Cardiac muscle cell (in vitro differentiated cells and primary cell): ENCODE measurements at regions not wholly inside any gene's neighbourhood (a gene's known extent, or its start where the extent isn't known, plus 50 kb on each side); places are given as distances from the start of the nearest gene placed in this dataset.
A peak's percentile ranks its signal among the peaks of the same experiment; 100 is the strongest.

Experiments used
- DNase-seq, 2 donors: peaks; one replicate each; pipeline versions ENCODE4 v3.0.0 to v3.0.0-alpha.2; 2010 to 2017; ENCODE audit warnings: low read depth in 1 of 2, low spot score in 1 of 2
- H3K27ac ChIP-seq: fragments of 200-600 bp; sonication (generic); 2 replicates; pipeline ENCODE4 v1.5.1; 2016
- H3K27me3 ChIP-seq: fragments of 200-600 bp; sonication (generic); 2 replicates; pipeline ENCODE4 v1.6.0; 2016; ENCODE audit warnings: control low read depth
- H3K36me3 ChIP-seq: fragments of 200-600 bp; sonication (generic); 2 replicates; pipeline ENCODE4 v1.5.1; 2016; ENCODE audit warnings: control low read depth
- H3K4me1 ChIP-seq: fragments of 200-600 bp; sonication (generic); 2 replicates; pipeline ENCODE4 v1.8.1; 2017; ENCODE audit warnings: low read depth, mild to moderate bottlenecking, mixed run types
- H3K4me3 ChIP-seq: fragments of 200-600 bp; sonication (generic); 2 replicates; pipeline ENCODE4 v1.5.1; 2016; ENCODE audit warnings: mild to moderate bottlenecking
- H3K9me3 ChIP-seq: fragments of 200-600 bp; sonication (generic); 2 replicates; pipeline ENCODE4 v1.5.1; 2017; ENCODE audit warnings: low read depth, mild to moderate bottlenecking, control low read depth
- CTCF ChIP-seq: IDR thresholded peaks from 2 replicates; pipeline ENCODE4 v1.5.1; 2012; ENCODE audit warnings: low read depth, mild to moderate bottlenecking, low read length

- no peaks in the 10 kb centered on the region for H3K36me3 ChIP-seq
- H3K4me1 ChIP-seq = no peaks in the 10 kb centered on the region
- no peak for TF ChIP-seq CTCF
- H3K27ac ChIP-seq = no peak overlapping the region
- H3K27me3 ChIP-seq = no peaks in the 10 kb centered on the region
- no peak for DNase-seq
- no peak overlapping the region for H3K4me3 ChIP-seq
- no peaks in the 10 kb centered on the region for H3K9me3 ChIP-seq
These were observed 318.7 kb upstream of the KLF12 start for GRCh38 chr13:74452881-74453280.

DNA sequence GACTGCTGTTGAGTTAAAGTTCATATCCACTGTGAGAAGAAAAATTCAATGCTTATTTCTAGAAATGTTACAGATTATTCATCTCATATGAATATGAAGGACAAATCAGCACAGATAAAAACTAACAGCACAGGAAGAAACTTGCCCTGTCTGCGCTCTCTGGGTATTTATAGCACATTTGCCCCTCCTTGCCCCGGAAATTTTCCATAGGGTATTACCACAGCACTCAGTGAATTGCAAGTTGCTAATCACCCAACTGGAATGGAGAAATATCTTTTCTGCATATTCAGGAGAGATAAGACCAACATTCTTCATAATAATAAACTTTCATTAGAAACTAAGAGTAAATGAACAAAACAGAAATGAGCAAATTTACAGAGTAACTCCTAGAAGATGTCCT is 318.0 kb upstream of the KLF12 start:
- H3K27me3 ChIP-seq = no peaks in the 10 kb centered on the region
- TF ChIP-seq CTCF = no peak
- no peaks in the 10 kb centered on the region for H3K4me1 ChIP-seq
- H3K27ac ChIP-seq = no peak overlapping the region
- no peaks in the 10 kb centered on the region for H3K36me3 ChIP-seq
- H3K4me3 ChIP-seq = no peak overlapping the region
- H3K9me3 ChIP-seq = no peaks in the 10 kb centered on the region
- peak in 1 of 2 donors; percentile 72 for DNase-seq

- no peak for TF ChIP-seq CTCF
- Histone ChIP-seq H3K36me3 (no peaks in the 10 kb centered on the region), H3K4me1 (no peaks in the 10 kb centered on the region), H3K9me3 (no peaks in the 10 kb centered on the region), H3K27ac (no peak overlapping the region), H3K27me3 (no peaks in the 10 kb centered on the region), H3K4me3 (no peak overlapping the region)
- DNase-seq = peak in 1 of 2 donors; percentile 15
These were observed 316.8 kb upstream of the KLF12 start for GRCh38 chr13:74450964-74451363.

GRCh38 chr13:74450525-74450845 is 316.3 kb upstream of the KLF12 start:
- no peak overlapping the region for H3K27ac ChIP-seq
- no peaks in the 10 kb centered on the region for H3K9me3 ChIP-seq
- no peak for DNase-seq
- no peaks in the 10 kb centered on the region for H3K27me3 ChIP-seq
- H3K4me1 ChIP-seq = no peaks in the 10 kb centered on the region
- TF ChIP-seq CTCF = no peak
- H3K4me3 ChIP-seq = no peak overlapping the region
- H3K36me3 ChIP-seq = no peaks in the 10 kb centered on the region

DNA sequence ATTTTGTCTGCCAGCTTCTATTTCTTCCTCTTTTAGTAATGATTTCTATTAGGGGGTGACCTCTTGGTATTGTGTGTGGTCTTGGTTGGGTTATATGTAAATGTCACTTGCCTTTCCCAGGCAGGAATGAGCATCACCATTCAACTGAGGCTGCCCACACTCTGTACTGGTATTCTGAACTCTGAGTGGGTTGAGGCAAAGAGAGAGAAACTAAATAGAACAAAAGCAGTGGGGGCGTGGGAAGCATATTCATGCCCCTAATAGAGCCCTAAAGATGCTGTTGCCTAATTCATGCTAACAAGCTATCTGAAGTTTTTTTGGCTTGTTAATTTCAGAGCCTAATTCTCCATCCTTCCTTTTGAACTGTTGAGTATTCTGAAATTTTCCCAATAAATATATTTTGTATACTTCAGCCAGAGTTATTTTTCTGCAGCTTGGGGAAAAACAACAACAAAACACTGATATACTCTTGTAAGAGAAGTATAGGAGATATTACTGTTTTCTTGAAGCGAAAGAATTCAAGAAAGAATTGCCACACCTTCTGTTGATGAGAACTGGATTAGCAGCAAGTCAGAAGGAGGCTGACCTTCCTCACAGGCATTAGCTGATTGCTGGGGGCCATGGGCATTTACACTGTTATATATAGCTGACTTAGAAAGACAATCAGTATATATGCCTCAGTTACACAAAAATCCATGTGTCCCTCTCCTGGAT is 315.8 kb upstream of the KLF12 start:
- Histone ChIP-seq H3K4me1 (no peaks in the 10 kb centered on the region), H3K36me3 (no peaks in the 10 kb centered on the region), H3K9me3 (no peaks in the 10 kb centered on the region), H3K4me3 (no peak overlapping the region), H3K27ac (no peak overlapping the region), H3K27me3 (no peaks in the 10 kb centered on the region)
- DNase-seq = no peak
- no peak for TF ChIP-seq CTCF
